GM21381 (cell line): ENCODE measurements at regions not wholly inside any gene's neighbourhood (a gene's known extent, or its start where the extent isn't known, plus 50 kb on each side); places are given as distances from the start of the nearest gene placed in this dataset.
A peak's percentile ranks its signal among the peaks of the same experiment; 100 is the strongest.

ENCODE experiments used
- ATAC-seq: cut with Tn5 transposase; IDR thresholded peaks from one replicate; pipeline ENCODE4 v1.9.1; 2021; ENCODE audit warnings: mild to moderate bottlenecking, moderate library complexity; ENCODE audit not compliant: unreplicated experiment

GRCh38 chrX:39716802-39717540 lies 380.8 kb downstream of the BCOR start:
- ATAC-seq = no peak

DNA sequence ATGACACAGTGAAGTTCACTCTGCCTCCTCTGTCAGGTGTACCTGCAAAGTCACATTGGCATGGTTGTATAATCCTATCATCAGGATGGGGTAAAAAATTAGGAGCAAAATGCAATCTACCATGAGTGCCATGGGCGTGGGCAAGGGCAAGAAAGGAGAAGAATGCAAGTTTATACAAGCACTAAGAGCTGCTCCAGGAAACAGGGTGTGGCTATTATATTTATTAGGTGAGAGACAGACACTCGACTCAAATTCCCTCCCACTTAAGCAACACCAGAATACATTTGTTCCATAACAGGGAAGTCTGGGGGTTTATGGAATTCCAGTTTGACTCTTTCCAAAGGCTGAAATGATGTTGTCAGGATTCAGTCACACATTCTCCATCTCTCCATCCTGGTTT lies 378.8 kb downstream of the BCOR start:
- ATAC-seq = no peak

DNA sequence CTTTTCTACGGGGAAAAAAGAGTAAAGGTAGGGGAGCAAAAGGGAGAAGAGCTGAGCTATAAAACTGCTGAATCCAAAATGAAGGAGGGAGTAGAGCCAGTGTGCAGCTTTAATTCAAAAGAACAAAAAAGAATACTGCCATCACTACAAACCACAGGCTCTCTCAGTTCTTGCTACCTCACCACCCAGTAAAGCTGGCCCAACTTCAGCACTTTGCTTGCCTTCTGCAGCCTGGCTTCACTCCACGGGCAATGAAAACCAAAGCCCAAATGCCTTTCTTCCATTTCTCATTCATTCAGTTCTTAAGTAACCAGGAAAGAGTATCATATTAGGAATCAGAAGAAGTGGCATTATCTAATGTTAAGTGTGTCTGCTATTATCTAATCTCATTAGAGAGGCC lies 376.8 kb downstream of the BCOR start:
- ATAC-seq = no peak

GRCh38 chrX:39721566-39722279 lies 376.0 kb downstream of the BCOR start:
- no peak for ATAC-seq

GRCh38 chrX:39724544-39724943 lies 373.2 kb downstream of the BCOR start:
- ATAC-seq = no peak

GRCh38 chrX:39725114-39725513 lies 372.6 kb downstream of the BCOR start:
- ATAC-seq = no peak

GRCh38 chrX:39725928-39726619 lies 371.7 kb downstream of the BCOR start:
- no peak for ATAC-seq

DNA sequence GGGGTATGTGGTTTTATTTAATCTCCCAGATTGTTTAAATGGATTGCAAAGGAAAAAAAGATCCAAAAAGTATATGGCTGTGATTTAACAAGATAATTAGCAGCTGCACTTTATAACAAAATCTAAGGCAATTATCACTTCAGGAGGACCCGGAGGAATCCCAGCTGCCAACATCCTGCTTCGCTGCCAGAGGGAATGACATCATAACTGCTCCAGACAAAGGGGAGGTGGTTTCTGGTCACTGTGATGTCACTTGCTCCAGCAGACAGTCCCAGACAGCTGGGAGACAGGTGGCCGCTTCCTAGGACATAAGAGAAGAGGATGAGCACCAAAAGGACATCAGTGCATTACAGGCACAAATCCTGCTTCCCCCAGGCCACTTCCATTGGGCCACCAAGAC lies 371.0 kb downstream of the BCOR start:
- no peak for ATAC-seq

- no peak for ATAC-seq
Observed at GRCh38 chrX:39728025-39728424, 369.7 kb downstream of the BCOR start.

GRCh38 chrX:39728852-39729598 lies 368.7 kb downstream of the BCOR start:
- no peak for ATAC-seq

GRCh38 chrX:39729981-39730661 lies 367.6 kb downstream of the BCOR start:
- ATAC-seq = no peak

DNA sequence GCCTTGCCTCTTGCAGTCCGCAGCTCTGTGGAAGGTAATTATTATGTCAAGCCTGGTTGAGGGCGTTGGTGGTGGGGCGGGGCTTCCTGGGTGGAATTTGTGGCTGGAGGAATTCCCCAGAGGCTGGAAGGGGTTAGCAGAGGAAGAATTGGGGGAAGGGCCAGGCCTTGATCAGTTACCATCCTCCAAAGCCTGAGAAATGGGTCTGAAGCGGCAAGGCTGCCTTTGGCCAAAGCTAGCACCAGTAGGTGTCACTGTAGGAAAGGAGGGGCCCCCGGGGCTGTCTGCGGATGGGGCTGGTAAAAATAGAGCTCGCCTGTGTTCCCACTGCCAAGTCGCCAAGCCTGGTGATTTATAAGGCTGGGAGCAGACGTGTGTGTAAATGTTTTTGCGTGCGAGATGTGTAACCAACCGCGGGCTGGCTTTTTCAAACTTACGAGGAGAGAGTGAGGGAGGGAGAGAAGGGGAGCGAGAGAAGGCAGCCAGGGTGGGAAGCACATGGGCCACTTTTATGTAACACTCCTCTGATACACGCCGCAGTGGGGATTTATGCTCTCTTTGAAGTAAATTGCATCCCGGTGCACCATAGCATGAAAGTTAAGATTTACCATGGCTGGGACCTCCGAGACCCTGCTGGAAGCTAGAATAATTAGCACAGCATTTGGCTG lies 367.0 kb downstream of the BCOR start:
- peak; percentile 49 for ATAC-seq

DNA sequence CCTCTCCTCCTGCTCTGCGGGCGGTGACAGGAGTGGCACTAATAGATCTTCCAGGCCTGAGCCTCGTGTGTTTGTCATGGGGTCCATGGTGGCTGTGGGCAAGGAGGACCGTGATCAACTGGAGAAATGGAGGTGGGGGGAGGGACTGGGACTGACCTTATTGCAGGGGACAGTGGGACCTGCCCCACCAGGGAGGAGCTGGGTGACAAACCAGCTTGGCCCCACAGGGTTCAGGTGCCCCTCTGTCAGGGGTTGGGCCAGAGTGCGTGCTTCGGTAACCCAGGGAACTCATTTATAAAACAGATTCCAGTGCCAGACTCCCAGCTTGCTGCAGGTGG lies 366.5 kb downstream of the BCOR start:
- ATAC-seq = no peak

DNA sequence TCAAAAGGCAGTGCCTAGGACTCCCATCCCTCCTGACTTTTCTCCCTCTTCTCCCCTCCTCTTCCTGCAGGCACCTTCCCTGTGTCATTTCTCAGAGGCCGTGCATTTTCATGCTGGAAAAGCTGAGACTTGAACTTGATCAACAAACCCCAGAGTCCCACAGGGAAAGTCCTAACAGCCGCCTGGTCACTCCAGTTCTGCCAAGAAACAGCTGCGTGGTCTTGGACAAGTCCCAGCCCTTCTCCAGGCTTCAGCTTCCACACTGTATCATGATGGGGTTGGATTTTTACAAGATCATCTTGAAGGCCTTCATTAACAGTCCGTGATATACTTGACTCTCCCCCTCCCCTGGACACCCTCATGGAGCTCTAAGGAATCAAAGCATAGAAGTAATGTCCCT lies 366.0 kb downstream of the BCOR start:
- ATAC-seq = no peak

- no peak for ATAC-seq
Observed at GRCh38 chrX:39733745-39734144, 364.0 kb downstream of the BCOR start.

DNA sequence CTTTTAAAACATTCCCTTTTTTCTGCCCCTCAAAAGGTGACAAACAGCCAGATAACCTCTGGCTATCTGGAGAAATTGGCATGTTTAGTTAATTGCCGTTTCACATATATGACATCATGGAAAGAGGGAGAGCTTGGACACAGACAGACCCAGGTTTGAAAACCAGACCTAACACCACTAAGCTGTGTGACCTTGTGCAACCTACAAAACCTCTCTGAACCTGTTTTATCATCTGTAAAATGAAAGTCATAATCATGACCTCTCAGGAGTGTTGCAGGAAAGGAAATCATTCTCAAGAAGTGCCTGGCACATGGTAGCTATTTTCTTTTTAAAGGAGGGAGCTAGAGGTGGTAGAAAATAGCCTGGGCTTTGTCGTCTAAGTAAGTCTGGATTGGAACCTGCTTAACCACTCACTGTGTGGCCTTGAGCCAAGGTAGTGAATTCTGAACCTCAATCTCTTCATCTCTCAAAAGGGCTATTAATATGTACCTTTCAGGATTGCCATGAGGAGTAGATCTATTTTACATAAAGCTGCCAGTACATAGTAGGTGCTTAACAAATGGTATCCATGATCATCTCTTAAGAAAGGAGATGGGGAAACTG lies 363.5 kb downstream of the BCOR start:
- ATAC-seq = no peak

GRCh38 chrX:39736216-39737211 lies 361.2 kb downstream of the BCOR start:
- ATAC-seq = no peak

- ATAC-seq = no peak
Observed at GRCh38 chrX:39739585-39739984, 358.2 kb downstream of the BCOR start.

- no peak for ATAC-seq
Observed at GRCh38 chrX:39740078-39740477, 357.7 kb downstream of the BCOR start.
